GM20000 (cell line): ENCODE measurements at regions not wholly inside any gene's neighbourhood (a gene's known extent, or its start where the extent isn't known, plus 50 kb on each side); places are given as distances from the start of the nearest gene placed in this dataset.

ENCODE experiments used
- DNase-seq: peaks from one replicate; pipeline ENCODE4 v3.0.0; 2012; ENCODE audit warnings: low spot score
- TF ChIP-seq, protein P1 (sequence below): IDR thresholded peaks from 2 replicates; pipeline ENCODE4 v1.5.1; 2012; ENCODE audit warnings: mild to moderate bottlenecking, control low read depth; ENCODE audit errors: extremely low read depth, missing control alignments

DNA sequence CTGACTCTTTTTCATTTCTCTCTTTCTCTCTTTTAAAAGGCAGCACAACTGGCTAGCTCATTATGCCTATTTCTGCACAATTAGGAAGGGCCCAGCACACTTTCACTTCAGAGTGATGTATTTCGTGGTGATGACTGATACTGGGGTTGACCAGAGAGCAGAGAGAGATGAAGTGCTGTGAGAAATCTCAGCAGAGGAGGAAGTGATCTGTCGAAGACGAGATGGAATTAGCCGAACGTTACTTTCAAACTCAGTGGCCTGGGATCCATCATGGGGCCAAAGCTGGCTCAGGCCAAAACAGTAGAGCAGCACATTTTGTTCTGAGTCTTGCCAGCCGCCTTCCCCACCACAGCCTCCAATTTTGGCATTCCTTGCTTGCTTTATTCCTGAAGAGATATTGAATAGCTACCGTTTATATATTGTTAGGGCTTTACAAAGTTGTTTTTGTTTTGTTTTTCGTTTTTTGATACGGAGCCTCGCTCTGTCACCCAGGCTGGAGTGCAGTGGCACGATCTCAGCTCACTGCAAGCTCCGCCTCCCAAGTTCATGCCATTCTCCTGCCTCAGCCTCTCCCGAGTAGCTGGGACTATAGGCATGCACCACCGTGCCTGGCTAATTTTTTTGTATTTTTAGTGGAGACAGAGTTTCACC lies 213.2 kb upstream of the ECI2 start:
- TF ChIP-seq, protein P1, sequence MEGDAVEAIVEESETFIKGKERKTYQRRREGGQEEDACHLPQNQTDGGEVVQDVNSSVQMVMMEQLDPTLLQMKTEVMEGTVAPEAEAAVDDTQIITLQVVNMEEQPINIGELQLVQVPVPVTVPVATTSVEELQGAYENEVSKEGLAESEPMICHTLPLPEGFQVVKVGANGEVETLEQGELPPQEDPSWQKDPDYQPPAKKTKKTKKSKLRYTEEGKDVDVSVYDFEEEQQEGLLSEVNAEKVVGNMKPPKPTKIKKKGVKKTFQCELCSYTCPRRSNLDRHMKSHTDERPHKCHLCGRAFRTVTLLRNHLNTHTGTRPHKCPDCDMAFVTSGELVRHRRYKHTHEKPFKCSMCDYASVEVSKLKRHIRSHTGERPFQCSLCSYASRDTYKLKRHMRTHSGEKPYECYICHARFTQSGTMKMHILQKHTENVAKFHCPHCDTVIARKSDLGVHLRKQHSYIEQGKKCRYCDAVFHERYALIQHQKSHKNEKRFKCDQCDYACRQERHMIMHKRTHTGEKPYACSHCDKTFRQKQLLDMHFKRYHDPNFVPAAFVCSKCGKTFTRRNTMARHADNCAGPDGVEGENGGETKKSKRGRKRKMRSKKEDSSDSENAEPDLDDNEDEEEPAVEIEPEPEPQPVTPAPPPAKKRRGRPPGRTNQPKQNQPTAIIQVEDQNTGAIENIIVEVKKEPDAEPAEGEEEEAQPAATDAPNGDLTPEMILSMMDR, result no peak
- peak; percentile 20 for DNase-seq

DNA sequence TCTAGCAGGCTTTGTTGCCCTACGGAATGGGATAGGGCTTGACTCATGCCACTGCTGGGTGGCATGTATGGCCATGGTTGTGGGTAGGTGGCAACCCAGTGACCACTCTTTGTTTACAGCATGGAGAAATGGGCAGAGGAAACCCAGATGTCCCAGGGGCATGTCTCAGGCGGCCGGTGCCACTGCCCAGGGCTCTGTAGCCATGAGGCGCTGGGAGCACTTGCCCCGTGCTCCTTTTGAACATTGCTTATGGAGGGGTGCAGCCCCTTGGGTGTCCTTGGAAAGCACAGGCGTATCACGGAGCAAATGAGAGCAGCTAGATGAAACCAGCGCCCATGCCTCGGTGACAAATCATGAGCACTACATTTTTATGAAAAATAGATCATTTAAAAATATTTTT lies 212.5 kb upstream of the ECI2 start:
- TF ChIP-seq, protein P1, result no peak
- no peak for DNase-seq

DNA sequence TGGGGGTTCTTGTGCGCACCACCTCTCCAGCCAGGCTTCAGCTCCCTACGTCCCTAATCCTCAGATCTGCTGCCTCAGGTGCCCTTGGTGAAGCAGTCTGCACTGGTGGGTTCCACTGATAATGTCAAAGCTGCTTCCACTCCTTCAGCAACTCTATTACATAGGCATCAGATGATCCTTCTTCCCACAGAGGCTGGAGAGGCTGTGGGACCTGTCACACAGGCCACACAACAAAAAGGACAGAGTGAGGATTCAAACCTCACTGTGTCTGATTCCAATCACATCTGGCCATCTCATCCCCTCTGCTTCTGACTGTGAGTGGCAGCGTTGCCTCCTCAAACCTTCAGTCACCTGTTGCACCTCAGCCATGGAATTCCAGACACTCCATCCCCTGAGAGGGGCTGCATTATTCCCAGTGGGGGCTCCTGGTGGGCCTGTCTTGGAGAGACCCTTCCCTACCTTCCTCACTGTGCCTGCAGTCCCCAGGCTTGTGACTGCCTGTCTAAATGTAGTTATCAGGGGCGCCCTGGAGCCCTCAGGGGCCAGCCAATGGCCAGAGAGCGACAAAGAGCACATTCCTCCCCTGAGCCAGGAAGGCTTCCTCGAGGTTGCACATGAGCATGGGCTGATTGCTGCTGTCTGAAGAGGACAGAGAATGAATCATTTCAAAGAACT lies 211.4 kb upstream of the ECI2 start:
- DNase-seq, result no peak
- TF ChIP-seq, protein P1, result no peak

DNA sequence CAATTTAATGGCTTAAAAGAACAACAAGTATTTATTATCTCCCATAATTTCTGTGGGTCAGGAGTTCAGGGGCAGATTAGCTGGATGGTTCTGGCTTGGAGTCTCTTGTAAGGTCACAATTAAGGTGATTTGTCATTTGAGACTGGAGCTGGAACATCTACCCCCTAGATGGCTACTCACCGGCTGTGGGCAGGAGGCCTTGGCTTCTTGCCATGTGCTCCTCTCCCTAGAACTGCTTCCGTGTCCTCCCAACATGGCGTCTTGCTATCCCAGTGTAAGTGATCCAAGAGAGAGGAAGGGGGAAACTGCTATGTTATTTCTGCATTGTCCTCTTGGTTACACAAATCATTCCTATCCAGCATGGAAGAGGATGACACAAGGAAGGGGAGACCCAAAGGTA lies 210.2 kb upstream of the ECI2 start:
- no peak for DNase-seq
- TF ChIP-seq, protein P1, result no peak

DNA sequence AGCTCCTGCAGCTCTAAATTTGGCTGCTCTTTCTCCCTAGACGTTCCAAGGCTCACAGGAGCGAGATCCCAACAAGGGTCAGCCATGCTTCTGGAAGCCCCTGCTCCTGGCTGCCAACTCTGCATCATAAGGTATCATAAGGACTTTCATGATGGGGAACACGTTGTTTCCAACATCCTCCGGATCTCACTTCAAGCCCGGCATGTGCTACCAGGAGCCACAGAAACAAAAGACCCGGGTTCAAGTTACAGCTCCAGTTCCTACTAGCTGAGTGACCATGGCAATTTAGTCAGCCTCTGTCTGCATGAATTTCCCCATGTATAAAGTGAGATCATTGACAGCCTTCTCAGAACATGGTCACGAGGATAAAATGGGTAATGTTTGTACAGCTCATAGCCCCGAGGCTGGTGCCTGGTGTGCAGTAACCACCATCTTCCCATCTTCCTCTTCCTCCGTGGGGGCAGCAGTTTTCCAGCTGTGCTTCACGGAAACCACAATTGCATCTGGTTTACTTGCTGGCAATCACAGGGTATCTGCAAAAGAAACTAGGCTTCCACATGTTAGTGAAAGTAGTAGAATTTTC lies 209.0 kb upstream of the ECI2 start:
- TF ChIP-seq, protein P1, result no peak
- DNase-seq, result no peak

DNA sequence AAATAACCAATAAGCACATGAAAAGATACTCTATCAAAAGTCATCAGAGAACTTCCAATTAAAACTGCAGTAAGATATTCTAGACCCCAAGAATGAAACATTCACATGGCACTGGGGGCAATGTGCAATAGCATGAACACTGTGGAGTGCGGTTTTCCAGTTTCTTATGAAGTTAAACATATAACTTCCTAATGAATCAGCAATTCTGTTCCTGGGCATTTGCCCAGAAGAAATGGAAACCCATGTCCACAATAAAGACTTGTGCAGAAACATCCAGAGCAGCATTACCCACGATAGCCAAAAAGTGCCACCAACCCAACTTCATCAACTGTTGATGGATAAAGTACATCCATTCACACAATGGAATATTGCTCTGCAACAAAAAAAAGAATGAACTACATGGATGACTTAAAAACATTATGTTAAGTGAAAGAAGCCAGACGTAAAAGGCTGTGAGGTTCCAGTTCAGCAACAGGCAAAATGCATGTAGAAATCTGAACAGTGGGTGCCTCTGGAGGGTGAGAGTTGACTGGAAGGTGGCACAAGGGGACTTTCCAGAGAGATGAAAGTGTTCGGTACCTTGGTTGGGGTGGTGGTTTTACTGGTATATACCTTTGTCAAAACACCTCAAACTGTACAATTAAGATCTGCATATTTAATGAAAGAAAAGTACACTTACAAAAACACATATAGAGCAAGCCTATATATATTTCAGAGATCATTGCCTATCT lies 207.2 kb upstream of the ECI2 start:
- DNase-seq, result no peak

More for the DNA sequence above, 207.2 kb upstream of the ECI2 start:
- TF ChIP-seq, protein P1, result no peak
